ENCODE measurements at regions not wholly inside any gene's neighbourhood (a gene's known extent, or its start where the extent isn't known, plus 50 kb on each side); places are given as distances from the start of the nearest gene placed in this dataset.
"Not testable (repeated sequence)": the region's sequence is repeated elsewhere in the genome, so short reads cannot be mapped to it uniquely, and the experiment has no call there.

GRCh38 chr15:53116169-53116568, 326.0 kb upstream of the ONECUT1 start:
- no peak for DNase-seq

GRCh38 chr15:53115563-53115962, 325.4 kb upstream of the ONECUT1 start:
- DNase-seq: no peak

- DNase-seq: no peak
These were observed 324.8 kb upstream of the ONECUT1 start for GRCh38 chr15:53114960-53115359.

GRCh38 chr15:53110999-53111398, 320.9 kb upstream of the ONECUT1 start:
- DNase-seq: no peak

GRCh38 chr15:53108319-53108718, 318.2 kb upstream of the ONECUT1 start:
- no peak for DNase-seq

- DNase-seq: no peak
These were observed 317.7 kb upstream of the ONECUT1 start for GRCh38 chr15:53107855-53108254.

- no peak for DNase-seq
These were observed 316.6 kb upstream of the ONECUT1 start for GRCh38 chr15:53106505-53107286.

GRCh38 chr15:53102483-53102882, 312.3 kb upstream of the ONECUT1 start:
- no peak for DNase-seq

- no peak for DNase-seq
These were observed 290.3 kb upstream of the ONECUT1 start for GRCh38 chr15:53080484-53080883.

GRCh38 chr15:53074221-53074620, 284.1 kb upstream of the ONECUT1 start:
- DNase-seq: no peak

GRCh38 chr15:53072077-53072476, 281.9 kb upstream of the ONECUT1 start:
- no peak for DNase-seq

- DNase-seq: no peak
These were observed 278.5 kb upstream of the ONECUT1 start for GRCh38 chr15:53068636-53069035.

- DNase-seq: no peak
These were observed 269.3 kb upstream of the ONECUT1 start for GRCh38 chr15:53059273-53060043.

- no peak for DNase-seq
These were observed 256.1 kb upstream of the ONECUT1 start for GRCh38 chr15:53046153-53046790.

- no peak for DNase-seq
These were observed 248.5 kb upstream of the ONECUT1 start for GRCh38 chr15:53038655-53038941.

GRCh38 chr15:53037904-53038654, 247.9 kb upstream of the ONECUT1 start:
- no peak for DNase-seq

GRCh38 chr15:53036641-53037040, 246.5 kb upstream of the ONECUT1 start:
- DNase-seq: no peak

GRCh38 chr15:53034767-53035245, 244.7 kb upstream of the ONECUT1 start:
- no peak for DNase-seq

- DNase-seq: no peak
These were observed 243.6 kb upstream of the ONECUT1 start for GRCh38 chr15:53033709-53034108.

- DNase-seq: no peak
These were observed 241.3 kb upstream of the ONECUT1 start for GRCh38 chr15:53031469-53031868.

GRCh38 chr15:53022788-53023187, 232.7 kb upstream of the ONECUT1 start:
- DNase-seq: no peak

GRCh38 chr15:53013329-53013728, 223.2 kb upstream of the ONECUT1 start:
- no peak for DNase-seq

- not testable (repeated sequence) for DNase-seq
These were observed 221.6 kb upstream of the ONECUT1 start for GRCh38 chr15:53011779-53012178.
